Mucosa of rectum (tissue), 2 donors: ENCODE measurements at regions not wholly inside any gene's neighbourhood (a gene's known extent, or its start where the extent isn't known, plus 50 kb on each side); places are given as distances from the start of the nearest gene placed in this dataset.

Source experiments
- H3K27ac ChIP-seq, 2 donors: one replicate each; pipeline ENCODE4 v1.7.0; 2013; ENCODE audit warnings: inconsistent platforms in 2 of 2, low read depth in 2 of 2, low read length in 2 of 2
- H3K27me3 ChIP-seq, 2 donors: one replicate each; pipeline ENCODE4 v1.7.0; 2013; ENCODE audit warnings: low read length in 2 of 2; ENCODE audit not compliant: control insufficient read depth in 2 of 2, insufficient read depth in 2 of 2
- H3K36me3 ChIP-seq, 2 donors: one replicate each; pipeline ENCODE4 v1.7.0; 2013; ENCODE audit warnings: low read length in 2 of 2; ENCODE audit not compliant: control insufficient read depth in 2 of 2, insufficient read depth in 2 of 2
- H3K4me1 ChIP-seq, 2 donors: one replicate each; pipeline ENCODE4 v1.7.0; 2013; ENCODE audit warnings: low read length in 2 of 2, mild to moderate bottlenecking in 1 of 2; ENCODE audit not compliant: control insufficient read depth in 2 of 2, insufficient read depth in 2 of 2
- H3K4me3 ChIP-seq, 2 donors: one replicate each; pipeline ENCODE4 v1.7.0; 2013; ENCODE audit warnings: low read length in 2 of 2
- H3K9ac ChIP-seq, 2 donors: one replicate each; pipeline ENCODE4 v1.7.0; 2013; ENCODE audit warnings: low read length in 2 of 2, low read depth in 1 of 2, mild to moderate bottlenecking in 1 of 2
- H3K9me3 ChIP-seq, 2 donors: one replicate each; pipeline ENCODE4 v1.7.0; 2013; ENCODE audit warnings: low read length in 2 of 2; ENCODE audit not compliant: control insufficient read depth in 2 of 2
- donor health status: healthy.
- donor health status: Normal muscosa, but diverticular disease.

DNA sequence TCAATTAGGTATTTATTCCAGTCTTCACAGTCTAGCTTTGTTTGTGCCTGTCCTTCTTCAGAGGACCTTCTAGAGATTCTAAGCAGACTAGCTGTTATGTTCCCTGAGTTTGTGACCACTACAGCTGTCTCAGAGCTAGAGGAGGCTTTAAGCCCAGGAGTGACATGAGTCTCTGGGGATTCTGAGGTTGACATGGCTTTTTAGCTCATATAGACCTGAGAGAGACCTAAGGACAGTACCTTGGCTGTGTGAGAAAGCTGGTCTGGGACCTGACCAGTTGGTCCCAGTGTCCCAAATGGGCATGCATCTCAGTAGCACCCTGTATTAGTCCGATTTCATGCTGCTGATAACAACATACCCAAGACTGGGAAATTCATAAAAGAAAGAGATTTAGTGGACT lies 330.2 kb downstream of the DIPK2A start:
- no peak overlapping the region for H3K4me3 ChIP-seq
- peaks cover 0 to 2% of the 10 kb centered on the region in 2 donors for H3K9me3 ChIP-seq
- H3K36me3 ChIP-seq: no peaks in the 10 kb centered on the region
- H3K27ac ChIP-seq: no peak overlapping the region
- H3K4me1 ChIP-seq: no peaks in the 10 kb centered on the region
- H3K9ac ChIP-seq: no peak overlapping the region
- no peaks in the 10 kb centered on the region for H3K27me3 ChIP-seq

DNA sequence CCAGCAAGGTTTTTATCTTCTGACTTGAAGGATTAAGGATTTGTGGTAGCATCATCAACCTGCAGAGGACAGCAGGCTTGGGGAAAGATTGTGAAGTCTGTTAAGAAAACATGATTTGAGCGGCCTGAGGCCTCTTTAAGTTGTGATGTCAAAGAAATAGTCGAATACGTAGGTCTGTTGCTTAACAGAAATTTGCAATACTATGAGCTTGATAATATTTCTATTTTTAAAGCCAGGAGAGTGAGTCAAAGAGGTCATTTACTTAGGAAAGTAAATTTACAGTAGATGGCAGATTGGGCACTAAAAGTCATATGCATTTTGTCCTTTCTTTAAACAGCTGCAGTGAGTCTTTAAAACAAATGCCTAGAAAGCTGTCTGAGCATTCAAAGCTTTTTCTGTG lies 336.3 kb downstream of the DIPK2A start:
- Histone ChIP-seq H3K27ac (no peak overlapping the region), H3K9me3 (peaks cover 0 to 2% of the 10 kb centered on the region in 2 donors), H3K4me3 (no peak overlapping the region), H3K36me3 (no peaks in the 10 kb centered on the region), H3K4me1 (no peaks in the 10 kb centered on the region), H3K27me3 (no peaks in the 10 kb centered on the region), H3K9ac (no peak overlapping the region)

DNA sequence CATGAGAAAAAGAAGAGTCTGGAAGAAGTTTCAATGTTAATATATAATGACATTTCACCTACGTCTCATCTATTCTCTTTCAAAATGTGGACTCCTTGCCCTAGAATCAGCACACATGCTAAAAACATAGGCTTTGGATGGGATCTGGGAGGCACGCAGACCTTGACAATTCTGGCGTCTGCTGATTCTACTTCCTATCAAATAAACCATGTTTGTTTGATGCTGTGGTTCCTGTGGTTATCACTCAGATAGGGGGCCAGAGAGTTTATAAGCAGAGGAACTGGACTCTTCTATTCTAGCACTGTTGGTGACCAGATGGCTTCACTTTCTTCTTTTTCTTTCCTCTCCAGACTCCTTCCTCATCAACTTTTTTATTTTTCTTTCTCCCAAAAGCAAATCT lies 336.8 kb downstream of the DIPK2A start:
- Histone ChIP-seq H3K27ac (no peak overlapping the region), H3K36me3 (no peaks in the 10 kb centered on the region), H3K4me1 (no peaks in the 10 kb centered on the region), H3K9ac (no peak overlapping the region), H3K4me3 (no peak overlapping the region), H3K27me3 (no peaks in the 10 kb centered on the region), H3K9me3 (no peaks in the 10 kb centered on the region)

DNA sequence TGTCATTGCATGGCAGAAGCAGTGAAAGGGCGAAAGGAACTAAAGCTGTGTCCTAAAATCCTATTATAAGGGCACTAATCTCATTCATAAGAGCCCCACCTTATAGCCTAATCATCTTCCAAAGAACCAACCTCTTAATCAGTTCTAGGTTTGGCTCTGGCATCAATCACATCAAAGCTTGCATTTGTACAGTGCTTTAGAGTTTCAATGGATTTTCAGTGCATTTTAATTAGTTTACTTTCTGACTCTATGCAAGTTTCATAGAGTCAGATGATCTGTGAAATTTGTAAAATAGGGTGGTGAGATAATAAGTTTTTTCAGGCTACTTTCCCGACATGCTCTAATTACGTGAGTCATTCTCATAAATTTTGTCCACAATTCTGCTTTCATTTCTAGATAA lies 341.1 kb downstream of the DIPK2A start:
- no peak overlapping the region for H3K9ac ChIP-seq
- no peaks in the 10 kb centered on the region for H3K9me3 ChIP-seq
- no peak overlapping the region for H3K4me3 ChIP-seq

DNA sequence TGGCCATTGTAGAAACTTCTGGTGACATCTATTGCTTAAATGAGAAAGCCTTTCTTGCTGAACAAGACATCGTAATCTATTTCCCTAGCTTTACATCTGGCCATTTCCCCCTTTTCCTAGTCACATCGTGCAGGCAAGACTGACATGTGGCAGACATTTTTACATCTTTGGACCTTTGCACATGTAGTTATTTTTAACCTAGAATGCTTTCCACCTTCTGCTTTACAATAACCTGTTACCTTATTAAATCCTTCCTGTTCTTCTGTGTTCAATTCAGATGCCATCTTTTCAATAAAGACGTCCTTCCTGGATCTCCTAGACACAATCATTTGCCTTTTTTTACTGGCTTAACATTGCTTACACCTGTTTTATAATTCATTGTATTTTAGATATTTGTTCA lies 343.3 kb downstream of the DIPK2A start:
- no peaks in the 10 kb centered on the region for H3K27me3 ChIP-seq
- no peaks in the 10 kb centered on the region for H3K9me3 ChIP-seq
- H3K4me1 ChIP-seq: no peaks in the 10 kb centered on the region

More for the DNA sequence above, 341.1 kb downstream of the DIPK2A start:
- H3K27me3 ChIP-seq: no peaks in the 10 kb centered on the region
- H3K27ac ChIP-seq: no peak overlapping the region
- H3K36me3 ChIP-seq: no peaks in the 10 kb centered on the region
- no peaks in the 10 kb centered on the region for H3K4me1 ChIP-seq

DNA sequence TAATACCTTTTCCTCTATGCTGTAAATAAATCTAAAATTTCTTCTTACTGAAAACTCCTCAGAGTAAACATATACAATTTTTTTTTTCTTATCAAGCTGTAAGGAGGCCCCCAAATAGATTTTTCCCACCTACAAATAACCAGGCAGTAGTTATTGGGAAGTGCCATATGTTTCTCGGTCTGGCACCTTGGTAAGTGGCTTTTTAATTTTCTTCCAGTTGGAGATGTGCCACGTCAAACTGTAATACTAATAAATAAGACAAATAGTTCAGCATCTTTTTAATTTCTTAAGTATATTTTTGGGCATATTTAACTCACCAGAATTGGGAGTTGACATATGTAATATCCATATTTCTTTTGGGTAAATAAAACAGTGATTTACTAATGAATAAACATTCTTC lies 346.3 kb downstream of the DIPK2A start:
- no peak overlapping the region for H3K9ac ChIP-seq
- H3K36me3 ChIP-seq: no peaks in the 10 kb centered on the region
- H3K4me1 ChIP-seq: no peaks in the 10 kb centered on the region
- no peak overlapping the region for H3K27ac ChIP-seq
- H3K27me3 ChIP-seq: no peaks in the 10 kb centered on the region
- no peak overlapping the region for H3K4me3 ChIP-seq
- H3K9me3 ChIP-seq: no peaks in the 10 kb centered on the region

More for the DNA sequence above, 343.3 kb downstream of the DIPK2A start:
- H3K36me3 ChIP-seq: no peaks in the 10 kb centered on the region
- H3K9ac ChIP-seq: no peak overlapping the region
- H3K27ac ChIP-seq: no peak overlapping the region
- H3K4me3 ChIP-seq: no peak overlapping the region

DNA sequence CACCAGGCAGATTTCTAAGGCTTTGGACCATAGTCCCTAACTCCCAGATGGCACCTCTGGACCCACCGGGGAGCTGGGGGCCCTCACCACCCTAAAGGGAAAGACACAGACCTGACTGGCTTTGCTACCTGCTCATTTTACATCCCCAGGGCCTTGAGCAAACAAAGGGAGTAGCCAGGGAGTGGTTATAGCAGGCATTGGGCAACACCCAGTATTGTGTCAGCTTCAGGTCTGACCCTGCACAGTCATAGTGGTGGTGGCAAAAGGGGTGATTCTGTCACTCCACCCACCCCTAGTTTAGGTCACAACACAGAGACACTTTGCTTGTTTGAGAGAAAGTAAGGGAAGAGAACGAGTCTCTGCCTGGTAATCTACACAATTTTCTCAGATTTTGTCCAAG lies 352.5 kb downstream of the DIPK2A start:
- Histone ChIP-seq H3K9ac (no peak overlapping the region), H3K27me3 (no peaks in the 10 kb centered on the region), H3K27ac (no peak overlapping the region), H3K4me1 (no peaks in the 10 kb centered on the region), H3K36me3 (no peaks in the 10 kb centered on the region), H3K4me3 (no peak overlapping the region), H3K9me3 (peaks cover 0 to 2% of the 10 kb centered on the region in 2 donors)

DNA sequence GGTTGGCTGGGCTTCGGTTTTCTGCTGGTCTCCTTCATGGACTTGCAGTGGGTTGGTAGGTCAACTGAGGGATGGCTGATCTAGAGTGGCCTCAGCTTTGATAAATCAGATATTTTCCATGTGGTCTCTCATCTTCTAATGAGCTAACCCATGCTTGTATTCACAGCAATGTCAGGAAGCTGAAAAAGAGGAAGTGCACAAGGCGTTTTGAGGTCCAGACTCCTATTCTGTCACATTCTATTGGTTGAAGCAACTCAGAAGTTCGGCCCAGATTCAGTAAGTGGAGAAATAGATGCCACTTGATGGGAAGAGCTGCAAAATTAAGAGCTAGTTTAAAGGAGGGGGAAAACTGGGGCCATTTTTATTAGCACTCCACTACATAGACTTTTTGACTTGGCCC lies 361.2 kb downstream of the DIPK2A start:
- Histone ChIP-seq H3K27ac (no peak overlapping the region), H3K4me3 (no peak overlapping the region), H3K9me3 (no peaks in the 10 kb centered on the region), H3K9ac (no peak overlapping the region), H3K36me3 (no peaks in the 10 kb centered on the region), H3K27me3 (no peaks in the 10 kb centered on the region), H3K4me1 (no peaks in the 10 kb centered on the region)

DNA sequence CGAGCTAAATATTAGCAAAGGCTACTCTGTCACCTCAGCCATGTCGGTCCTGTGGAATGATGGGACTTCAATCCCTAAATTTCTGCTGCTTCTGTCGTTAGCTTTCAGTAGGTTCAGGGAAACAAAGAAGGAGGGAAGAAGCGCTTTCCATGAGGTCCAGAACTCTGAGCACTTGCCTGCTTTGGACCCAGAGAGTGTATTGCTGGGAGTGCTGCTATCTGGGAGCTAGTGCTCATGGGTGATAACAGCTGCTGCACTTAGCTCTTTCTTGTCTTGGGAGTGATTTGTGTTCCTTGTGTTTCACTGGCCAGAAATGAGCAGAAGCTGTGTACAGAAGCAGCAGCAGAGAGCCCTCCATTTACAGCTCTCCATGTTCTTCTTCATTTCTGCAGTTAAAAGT lies 369.8 kb downstream of the DIPK2A start:
- Histone ChIP-seq H3K27me3 (no peaks in the 10 kb centered on the region), H3K9ac (no peak overlapping the region), H3K9me3 (peaks cover 0 to 4% of the 10 kb centered on the region in 2 donors), H3K4me1 (no peaks in the 10 kb centered on the region), H3K4me3 (no peak overlapping the region), H3K36me3 (no peaks in the 10 kb centered on the region), H3K27ac (no peak overlapping the region)

DNA sequence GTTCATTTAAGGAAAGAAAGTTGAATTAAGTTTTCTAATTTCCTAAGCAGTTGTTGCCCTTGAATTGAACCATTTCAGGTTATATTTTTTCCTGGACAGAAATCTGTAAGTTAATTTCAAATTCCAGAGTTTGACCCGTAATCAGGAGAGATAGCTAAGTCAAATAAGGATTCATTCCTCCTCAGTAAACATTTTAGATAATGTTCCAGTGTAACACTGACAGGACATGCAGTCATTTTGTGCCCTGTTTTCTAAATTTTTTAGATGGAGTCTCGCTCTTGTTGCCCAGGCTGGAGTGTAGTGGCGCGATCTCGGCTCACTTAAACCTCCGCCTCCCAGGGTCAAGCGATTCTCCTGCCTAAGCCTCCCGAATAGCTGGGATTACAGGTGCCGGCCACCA lies 371.7 kb downstream of the DIPK2A start:
- Histone ChIP-seq H3K9ac (no peak overlapping the region), H3K4me3 (no peak overlapping the region), H3K36me3 (no peaks in the 10 kb centered on the region), H3K27ac (no peak overlapping the region), H3K9me3 (peaks cover 0 to 4% of the 10 kb centered on the region in 2 donors), H3K4me1 (no peaks in the 10 kb centered on the region), H3K27me3 (no peaks in the 10 kb centered on the region)

DNA sequence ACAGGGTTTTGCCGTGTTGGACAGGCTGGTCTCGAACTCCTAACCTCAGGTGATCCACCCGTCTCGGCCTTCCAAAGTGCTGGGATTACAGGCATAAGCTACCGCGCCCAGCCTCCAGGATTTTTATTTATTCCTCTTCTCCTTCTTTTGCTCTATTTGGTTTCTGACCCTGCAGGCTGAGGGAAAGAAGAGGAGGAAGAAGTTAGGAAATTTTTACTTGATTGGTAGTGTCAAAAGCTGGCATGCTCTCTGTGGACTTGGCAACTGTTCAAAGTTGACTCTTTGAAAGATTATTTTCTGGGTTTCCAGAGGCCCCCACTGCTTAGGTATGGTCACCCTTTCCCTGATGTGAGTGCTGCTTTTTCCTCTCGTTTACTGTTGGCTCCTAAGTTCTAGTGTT lies 372.2 kb downstream of the DIPK2A start:
- H3K36me3 ChIP-seq: no peaks in the 10 kb centered on the region
- no peak overlapping the region for H3K9ac ChIP-seq
- no peaks in the 10 kb centered on the region for H3K4me1 ChIP-seq
- no peak overlapping the region for H3K27ac ChIP-seq
- H3K9me3 ChIP-seq: peaks cover 0 to 4% of the 10 kb centered on the region in 2 donors
- no peaks in the 10 kb centered on the region for H3K27me3 ChIP-seq
- no peak overlapping the region for H3K4me3 ChIP-seq
